ENCODE measurements at regions not wholly inside any gene's neighbourhood (a gene's known extent, or its start where the extent isn't known, plus 50 kb on each side); places are given as distances from the start of the nearest gene placed in this dataset.

DNA sequence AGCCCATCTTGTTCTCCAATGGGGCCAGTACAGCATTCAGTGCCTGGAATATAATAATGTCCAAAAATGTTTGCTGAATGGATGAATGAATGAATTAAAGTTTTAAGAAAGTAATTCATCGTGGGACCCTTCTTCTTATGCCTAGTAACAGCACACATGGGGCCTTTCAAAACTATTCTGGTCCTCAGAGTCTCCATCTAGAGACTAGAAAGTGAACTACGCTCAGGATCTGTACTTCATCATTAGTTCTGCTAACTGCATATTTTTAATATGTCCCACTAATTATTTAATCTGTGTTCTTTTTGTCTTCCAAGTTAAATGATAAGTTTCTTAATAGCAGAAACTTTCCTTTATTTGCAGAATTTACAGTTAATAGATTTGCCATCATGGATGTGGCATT is 172.5 kb downstream of the SMAD2 start:
- peak in 1 of 2 experiments; percentile 9 for DNase-seq

- DNase-seq = peak; percentile 19 to 70
Measured at GRCh38 chr18:47756364-47757016, 174.0 kb downstream of the SMAD2 start.

DNA sequence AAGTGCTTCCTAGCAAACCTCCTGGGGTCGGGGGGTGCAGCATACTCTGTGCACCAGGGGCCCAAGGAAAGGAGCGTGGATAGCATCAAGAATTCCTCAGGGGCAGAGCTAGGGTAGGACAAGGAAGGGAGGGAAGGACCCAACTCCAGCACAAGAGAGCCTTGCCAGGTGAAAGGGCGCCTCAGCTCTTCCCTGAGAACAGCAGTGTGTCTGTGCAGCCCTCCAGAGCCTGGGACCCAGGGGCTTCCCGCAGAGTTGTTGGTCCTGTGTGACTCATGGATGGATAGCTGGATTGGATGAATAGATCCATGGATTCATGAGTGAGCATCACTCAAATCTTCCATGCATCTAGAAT is 175.4 kb downstream of the SMAD2 start:
- no peak for DNase-seq

DNA sequence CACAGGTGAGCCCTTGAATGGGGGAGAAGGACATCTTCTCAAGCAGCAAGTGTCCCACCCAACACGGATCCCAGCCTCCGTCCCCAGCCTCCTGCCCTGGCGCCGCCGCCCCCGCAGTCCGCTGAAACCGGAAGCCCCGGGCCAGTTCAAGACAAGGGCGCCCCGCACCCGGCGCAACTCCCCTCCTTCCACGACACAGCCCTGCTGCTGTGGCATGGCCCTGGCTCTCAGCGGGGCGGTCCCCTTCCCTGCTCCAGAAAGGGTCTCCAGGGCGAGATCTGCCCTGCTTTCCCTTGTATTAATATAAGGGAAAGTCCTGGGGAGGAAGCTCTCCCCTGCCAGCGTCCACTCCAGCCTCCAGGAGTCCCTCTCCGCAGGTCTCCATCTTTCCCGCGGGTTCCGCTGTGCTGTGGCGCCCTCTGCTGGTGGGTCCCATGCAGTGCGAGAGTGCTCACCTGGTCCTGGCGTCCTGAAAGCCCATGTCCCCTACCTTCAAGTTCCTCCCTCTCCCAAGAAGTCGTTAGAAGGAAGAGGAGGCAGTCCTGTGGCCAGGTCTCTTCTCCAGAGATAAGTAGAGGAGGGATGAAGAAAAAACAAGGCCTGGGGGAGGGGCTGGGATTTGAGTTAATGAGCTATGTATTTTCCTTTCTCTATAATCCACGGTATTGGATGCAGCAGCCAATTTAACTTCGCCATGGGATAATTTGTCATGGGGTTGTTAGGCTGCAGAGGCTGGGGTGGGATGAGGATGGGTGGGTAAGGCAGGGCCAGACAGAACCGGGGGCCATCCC is 176.0 kb downstream of the SMAD2 start:
- peak in 1 of 2 experiments; percentile 63 for DNase-seq

DNA sequence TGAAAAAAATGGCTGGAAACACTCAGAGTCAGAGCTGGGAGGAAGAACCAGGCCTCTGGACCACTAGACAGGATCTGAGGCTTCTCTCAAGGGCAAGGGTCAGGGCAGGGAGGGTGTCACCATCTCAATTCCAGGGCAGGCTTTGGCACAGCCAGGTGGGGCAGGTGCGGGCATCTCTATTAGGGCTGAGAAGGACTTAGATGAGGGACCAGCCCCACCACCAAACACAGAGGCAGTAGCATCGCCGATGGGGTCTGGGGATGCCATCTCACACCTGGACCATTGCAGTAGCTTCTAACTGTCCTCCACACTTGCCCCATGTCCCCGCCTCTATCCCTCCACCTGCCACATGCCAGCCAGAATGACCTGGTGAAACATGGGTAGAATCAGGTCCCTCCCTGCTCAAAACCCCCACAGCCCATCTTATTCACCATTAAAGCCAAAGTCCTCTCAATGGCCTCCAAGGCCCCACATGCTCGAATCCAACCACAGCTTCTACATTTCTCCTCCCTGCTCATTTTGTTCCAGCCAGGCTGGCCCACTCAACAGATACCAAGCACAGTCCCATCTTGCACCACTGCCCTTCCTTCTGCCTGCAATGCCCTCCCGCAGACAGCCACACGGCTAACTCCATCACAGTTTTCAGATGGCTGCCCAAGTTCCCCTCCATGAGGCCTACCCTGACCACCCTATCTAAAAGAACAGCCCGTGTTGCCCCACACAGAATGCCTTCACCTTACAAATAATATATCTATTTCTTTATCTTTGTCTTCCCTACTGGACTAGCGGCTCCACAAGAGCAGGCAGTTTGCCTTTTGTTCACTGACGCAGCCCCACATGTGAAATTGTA is 177.4 kb downstream of the SMAD2 start:
- no peak for DNase-seq

DNA sequence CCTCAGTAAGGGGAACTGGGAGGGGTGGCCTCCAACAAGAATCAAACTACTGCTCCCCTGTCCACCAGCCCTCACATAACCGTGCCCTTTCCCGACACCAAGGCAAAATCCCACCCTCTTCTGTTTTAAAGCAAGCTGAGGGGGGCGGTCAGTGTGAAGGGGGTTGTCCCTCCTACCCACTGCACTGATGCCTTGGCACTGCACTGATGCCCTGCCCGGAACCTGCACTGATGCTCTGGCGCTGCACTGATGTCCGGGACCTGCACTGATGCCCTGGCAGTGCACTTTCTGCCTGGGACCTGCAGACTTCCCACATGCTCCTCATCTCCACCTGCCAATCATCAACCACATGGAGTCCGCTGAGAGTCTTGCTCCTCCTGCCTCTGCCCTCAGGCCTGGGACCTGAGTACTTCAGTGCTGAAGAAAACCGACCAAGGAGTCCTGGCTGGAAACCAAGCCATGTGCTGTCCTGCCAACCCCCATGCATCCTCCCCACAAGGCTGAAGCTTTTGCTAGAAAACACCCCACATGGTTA is 179.5 kb downstream of the SMAD2 start:
- no peak for DNase-seq

DNA sequence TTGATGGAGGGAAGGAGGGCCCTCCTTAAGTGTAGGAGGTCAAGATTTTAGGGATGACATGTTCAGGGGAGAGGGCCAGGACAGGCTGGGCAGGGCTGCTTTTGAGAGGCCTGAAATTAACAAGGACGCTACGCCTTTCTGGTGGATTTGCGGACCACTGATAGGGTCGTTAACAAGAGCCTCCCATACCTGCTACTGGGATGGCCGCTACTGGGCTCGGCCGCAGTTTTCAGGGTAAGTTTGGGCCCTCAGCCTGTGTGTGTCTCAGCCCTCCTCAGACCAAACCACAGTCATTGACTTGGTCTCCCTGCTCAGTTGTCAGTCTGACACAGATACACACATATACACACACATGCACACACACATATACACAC is 180.9 kb downstream of the SMAD2 start:
- no peak for DNase-seq

DNA sequence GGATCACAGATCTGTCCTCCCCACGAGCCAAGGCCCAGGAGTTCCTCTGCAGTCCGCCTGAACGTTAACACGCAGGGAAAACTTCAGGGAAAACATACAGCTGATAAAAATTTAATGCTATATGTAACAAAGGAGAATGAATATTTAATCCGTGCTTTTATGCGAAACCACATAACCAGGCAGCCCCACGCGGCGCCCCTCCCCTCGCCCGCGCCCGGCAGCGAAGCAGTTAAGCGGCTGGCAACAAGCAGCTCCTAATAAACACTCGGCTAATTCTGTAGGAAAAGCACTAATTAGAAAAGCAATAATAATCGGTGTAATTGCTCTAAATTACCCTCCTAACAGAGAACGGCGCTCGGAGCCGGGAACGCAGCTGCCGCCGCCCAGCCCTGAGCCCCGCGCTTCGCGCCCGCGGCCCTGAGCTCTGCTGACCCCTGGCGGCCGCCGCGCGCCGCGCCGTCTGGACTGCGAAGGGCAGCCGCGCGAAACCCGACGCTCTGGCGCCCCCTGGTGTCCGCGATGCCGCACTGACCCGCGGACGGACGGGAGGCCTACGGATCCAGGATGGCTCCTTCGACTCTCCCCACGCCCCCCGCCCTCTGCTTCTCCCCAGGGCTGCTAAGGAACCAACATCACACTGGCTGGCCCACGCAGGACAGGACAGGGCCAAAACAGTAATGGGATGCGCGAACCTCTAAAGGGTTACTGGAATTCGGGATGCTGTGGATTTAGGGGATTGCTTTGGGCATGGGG is 181.4 kb downstream of the SMAD2 start:
- DNase-seq = peak in 1 of 2 experiments; percentile 71

GRCh38 chr18:47748093-47748796 is 182.2 kb downstream of the SMAD2 start:
- DNase-seq = no peak

GRCh38 chr18:47747260-47747795 is 183.1 kb downstream of the SMAD2 start:
- no peak for DNase-seq

- DNase-seq = no peak
Measured at GRCh38 chr18:47746615-47747014, 183.8 kb downstream of the SMAD2 start.

GRCh38 chr18:47745227-47745626 is 185.2 kb downstream of the SMAD2 start:
- no peak for DNase-seq

DNA sequence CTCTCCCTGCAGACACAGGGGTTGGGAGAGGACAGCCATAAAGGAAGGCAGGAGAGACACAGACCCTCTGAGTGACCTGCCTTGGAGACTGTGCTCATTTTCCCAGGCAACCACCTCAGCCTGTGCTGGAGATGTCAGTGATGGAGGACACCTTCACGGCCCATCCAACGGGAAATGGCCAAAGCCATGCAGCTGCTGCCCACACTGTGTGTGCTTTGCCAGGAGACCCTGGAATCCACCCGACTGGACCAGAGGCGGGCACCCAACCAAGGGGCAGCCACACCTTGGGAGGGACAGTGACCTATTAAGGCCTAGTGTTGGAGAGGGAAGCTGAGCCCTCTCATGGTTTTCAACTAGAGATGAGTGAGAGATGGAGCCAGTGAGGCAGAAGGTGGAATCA is 192.5 kb downstream of the SMAD2 start:
- DNase-seq = no peak

DNA sequence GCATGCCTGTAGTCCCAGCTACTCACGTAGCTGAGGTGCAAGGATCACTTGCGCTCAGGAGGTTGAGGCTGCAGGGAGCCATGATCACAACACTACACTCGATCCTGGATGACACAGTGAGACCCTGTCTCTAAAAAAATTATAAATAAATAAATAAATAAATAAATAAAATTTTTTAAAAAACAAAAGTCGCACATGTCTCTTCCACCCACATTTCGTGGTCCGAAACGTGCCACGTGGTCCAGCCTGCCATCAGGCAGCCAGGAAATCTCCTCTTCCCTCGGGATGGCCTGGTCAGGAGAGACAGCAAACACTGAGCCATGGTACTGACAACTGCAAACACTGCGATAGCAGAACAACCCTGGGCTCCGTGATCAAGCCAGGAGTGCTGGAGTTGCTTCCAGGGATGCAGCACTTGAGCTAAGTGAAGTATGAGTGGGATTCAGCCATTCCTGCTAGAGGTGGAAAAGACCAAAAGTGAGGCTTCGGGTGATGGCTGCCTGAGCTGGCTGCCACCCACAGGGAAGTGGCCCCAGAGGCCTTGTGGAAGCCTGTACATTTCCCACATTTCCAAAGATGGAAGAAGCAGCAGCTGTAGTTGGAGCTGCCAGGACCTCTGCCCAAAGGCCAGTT is 193.1 kb downstream of the SMAD2 start:
- no peak for DNase-seq

DNA sequence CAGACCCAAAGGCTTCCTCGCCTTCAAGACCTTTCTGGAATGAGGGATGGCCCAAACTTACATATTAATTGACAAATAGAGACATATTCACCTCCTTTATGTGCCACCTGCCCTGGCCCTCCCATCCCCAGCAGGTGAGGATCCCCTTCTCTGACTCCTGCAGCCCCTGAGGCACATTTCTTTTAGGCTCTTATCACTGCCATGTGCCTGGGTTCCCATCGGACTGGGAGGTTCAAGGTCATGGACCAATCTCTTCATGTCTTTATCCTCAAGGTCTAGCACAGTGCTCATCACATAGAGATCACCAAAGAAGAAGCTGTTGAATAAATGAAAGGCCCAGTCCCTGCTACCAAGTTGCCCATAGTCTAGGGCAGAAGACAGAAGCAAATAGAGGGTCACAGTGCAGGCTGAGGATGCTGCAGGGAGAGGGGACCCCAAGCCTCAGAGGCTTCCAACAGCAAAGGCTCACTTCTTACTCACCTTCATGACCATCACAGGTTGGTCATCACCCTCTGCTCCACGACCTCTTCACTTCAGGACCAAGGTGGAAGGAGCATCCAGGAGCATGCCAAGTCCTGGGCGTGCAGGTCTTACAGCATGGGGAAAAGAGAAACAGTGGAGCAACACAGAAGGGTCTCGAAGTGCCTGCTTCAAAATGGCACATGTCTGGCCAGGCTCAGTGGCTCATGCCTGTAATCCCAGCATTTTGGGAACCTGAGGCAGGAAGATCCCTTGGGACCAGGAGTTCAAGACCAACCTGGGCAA is 193.9 kb downstream of the SMAD2 start:
- no peak for DNase-seq

DNA sequence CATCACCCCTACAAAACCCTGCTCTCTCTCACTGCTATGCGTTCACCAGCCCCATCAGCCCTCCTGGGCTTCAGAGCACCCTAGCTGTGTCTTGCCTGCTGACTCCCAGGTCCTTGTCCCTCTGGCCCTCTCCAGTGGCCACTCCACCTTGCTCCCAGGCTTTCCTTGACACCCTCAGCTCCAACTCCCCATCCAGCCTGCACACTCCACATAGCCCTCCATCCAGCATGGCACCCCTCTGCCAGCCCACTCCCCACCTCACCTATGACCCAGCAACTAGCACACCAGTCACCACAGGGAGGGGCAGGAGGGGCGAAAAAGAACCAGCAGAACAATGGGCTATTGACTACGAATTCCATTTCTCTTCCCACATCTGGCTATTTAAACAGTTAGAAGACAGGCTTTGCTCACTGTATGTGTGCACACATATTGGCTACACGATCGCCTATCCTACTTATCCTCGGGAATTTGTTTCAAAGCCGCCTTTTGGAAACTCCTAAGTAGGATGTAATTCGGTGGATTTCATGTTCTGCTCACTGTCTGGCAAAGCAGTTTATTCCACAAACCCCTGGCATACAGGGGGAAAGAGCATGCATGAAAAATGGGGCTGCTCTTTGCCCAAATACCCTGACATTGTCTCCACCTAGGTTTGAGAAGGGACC is 195.3 kb downstream of the SMAD2 start:
- no peak for DNase-seq

DNA sequence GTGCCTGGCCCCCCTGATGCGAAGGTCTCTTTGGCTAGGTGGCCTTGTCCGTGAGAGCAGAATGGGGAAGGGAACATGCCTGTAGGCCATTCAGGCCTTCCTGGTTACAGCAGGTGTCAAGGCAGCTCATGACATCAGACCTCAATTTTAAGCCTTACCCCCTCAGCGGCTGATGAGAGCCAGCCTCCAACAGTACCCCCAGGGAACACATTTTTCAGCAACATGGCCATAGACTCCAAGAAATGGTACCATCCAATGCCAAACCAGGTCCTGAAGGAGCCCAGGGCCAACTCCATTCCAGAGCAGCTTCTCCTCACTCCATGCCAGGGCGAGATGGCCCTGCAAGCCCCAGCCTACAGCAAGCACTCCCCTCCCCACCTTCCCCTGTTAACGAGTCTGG is 199.2 kb downstream of the SMAD2 start:
- DNase-seq = no peak

DNA sequence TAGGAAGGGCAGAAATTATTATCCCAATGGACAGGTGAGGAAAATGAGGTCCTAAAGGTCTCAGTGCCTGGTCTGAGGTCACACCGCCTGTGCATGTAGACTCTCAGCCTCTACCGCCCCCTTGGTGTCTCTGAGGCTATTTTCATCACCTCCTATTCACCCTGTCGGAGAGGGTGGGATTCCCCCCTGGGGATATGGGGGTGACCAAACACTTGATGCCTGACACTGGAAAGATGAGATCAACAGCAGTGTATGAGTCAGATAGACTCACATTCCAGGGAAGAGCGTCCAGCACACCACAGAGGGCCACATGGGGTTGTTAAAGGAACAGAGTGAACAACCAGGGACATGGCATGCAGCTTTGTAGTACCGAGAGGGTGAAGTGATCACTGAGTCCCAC is 199.7 kb downstream of the SMAD2 start:
- DNase-seq = no peak

GRCh38 chr18:47729356-47729755 is 201.1 kb downstream of the SMAD2 start:
- no peak for DNase-seq

DNA sequence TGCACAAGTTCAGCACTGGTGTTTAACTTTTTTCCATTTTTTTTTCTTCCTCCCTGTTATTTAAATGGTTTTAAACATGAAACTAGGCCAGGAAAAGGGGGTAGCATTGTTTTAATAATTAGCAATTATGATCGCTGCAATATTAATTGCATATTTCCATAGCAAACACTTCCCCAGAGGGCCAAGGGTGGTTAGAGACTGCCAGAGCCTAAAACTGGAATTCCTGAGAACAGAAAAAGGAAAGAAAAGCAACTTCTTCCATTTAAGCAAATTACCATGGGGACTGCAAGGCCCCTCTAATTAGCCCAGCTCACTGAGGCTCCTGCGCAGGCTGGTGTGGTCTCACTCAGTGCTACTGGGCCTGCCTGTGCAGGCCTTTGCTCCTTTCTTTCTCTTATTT is 201.5 kb downstream of the SMAD2 start:
- DNase-seq = no peak

Measured in NCI-H526 (cell line).